Parathyroid adenoma (tissue), 2 donors: ENCODE measurements at regions not wholly inside any gene's neighbourhood (a gene's known extent, or its start where the extent isn't known, plus 50 kb on each side); places are given as distances from the start of the nearest gene placed in this dataset.

Source experiments
- H2AFZ ChIP-seq: fragments of 300-600 bp; sonication (generic); one replicate; pipeline ENCODE4 v1.7.0; 2017; ENCODE audit warnings: antibody characterized with exemption, mild to moderate bottlenecking
- H3K27ac ChIP-seq: fragments of 300-600 bp; sonication (generic); one replicate; pipeline ENCODE4 v1.7.0; 2017
- H3K27me3 ChIP-seq: fragments of 300-600 bp; sonication (generic); one replicate; pipeline ENCODE4 v1.7.0; 2017; ENCODE audit warnings: low read length; ENCODE audit not compliant: control insufficient read depth, insufficient read depth
- H3K36me3 ChIP-seq: fragments of 300-600 bp; sonication (generic); one replicate; pipeline ENCODE4 v1.7.0; 2017; ENCODE audit warnings: low read length; ENCODE audit not compliant: control insufficient read depth, insufficient read depth
- H3K4me1 ChIP-seq: fragments of 300-600 bp; sonication (generic); one replicate; pipeline ENCODE4 v1.7.0; 2017; ENCODE audit warnings: control low read depth
- H3K4me2 ChIP-seq: fragments of 300-600 bp; sonication (generic); one replicate; pipeline ENCODE4 v1.7.0; 2017; ENCODE audit warnings: low read length
- H3K4me3 ChIP-seq: fragments of 300-600 bp; sonication (generic); one replicate; pipeline ENCODE4 v1.7.0; 2017; ENCODE audit warnings: low read depth, low read length
- H3K79me2 ChIP-seq: fragments of 300-600 bp; sonication (generic); one replicate; pipeline ENCODE4 v1.7.0; 2017; ENCODE audit warnings: control low read depth
- H3K9ac ChIP-seq: fragments of 300-600 bp; sonication (generic); one replicate; pipeline ENCODE4 v1.7.0; 2017; ENCODE audit warnings: mild to moderate bottlenecking
- H3K9me3 ChIP-seq: fragments of 300-600 bp; sonication (generic); one replicate; pipeline ENCODE4 v1.7.0; 2017; ENCODE audit warnings: low read length; ENCODE audit not compliant: control insufficient read depth
- TF ChIP-seq, protein P1 (sequence below): fragments of 300-600 bp; sonication (generic); IDR thresholded peaks from one replicate; pipeline ENCODE4 v1.7.0; 2017; ENCODE audit warnings: antibody characterized with exemption, mild to moderate bottlenecking
- donor health status: primary hyperparathyroidism.

- H2AFZ ChIP-seq, result no peak overlapping the region
- H3K27me3 ChIP-seq, result no peaks in the 10 kb centered on the region
- no peak overlapping the region for H3K4me2 ChIP-seq
- no peaks in the 10 kb centered on the region for H3K4me1 ChIP-seq
- H3K36me3 ChIP-seq, result no peaks in the 10 kb centered on the region
- no peak overlapping the region for H3K27ac ChIP-seq
- no peaks in the 10 kb centered on the region for H3K9me3 ChIP-seq
- no peaks in the 10 kb centered on the region for H3K79me2 ChIP-seq
- H3K9ac ChIP-seq, result no peak overlapping the region
- H3K4me3 ChIP-seq, result no peak overlapping the region
- TF ChIP-seq, protein P1, sequence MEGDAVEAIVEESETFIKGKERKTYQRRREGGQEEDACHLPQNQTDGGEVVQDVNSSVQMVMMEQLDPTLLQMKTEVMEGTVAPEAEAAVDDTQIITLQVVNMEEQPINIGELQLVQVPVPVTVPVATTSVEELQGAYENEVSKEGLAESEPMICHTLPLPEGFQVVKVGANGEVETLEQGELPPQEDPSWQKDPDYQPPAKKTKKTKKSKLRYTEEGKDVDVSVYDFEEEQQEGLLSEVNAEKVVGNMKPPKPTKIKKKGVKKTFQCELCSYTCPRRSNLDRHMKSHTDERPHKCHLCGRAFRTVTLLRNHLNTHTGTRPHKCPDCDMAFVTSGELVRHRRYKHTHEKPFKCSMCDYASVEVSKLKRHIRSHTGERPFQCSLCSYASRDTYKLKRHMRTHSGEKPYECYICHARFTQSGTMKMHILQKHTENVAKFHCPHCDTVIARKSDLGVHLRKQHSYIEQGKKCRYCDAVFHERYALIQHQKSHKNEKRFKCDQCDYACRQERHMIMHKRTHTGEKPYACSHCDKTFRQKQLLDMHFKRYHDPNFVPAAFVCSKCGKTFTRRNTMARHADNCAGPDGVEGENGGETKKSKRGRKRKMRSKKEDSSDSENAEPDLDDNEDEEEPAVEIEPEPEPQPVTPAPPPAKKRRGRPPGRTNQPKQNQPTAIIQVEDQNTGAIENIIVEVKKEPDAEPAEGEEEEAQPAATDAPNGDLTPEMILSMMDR, result no peak
Observed at GRCh38 chr2:198782734-198783133, 675.0 kb downstream of the SATB2 start.

GRCh38 chr2:198776616-198777406 lies 680.9 kb downstream of the SATB2 start:
- Histone ChIP-seq H3K36me3 (no peaks in the 10 kb centered on the region), H3K4me3 (no peak overlapping the region), H3K79me2 (no peaks in the 10 kb centered on the region), H3K27me3 (no peaks in the 10 kb centered on the region), H3K9me3 (no peaks in the 10 kb centered on the region), H3K4me1 (no peaks in the 10 kb centered on the region), H3K27ac (no peak overlapping the region), H3K4me2 (no peak overlapping the region), H3K9ac (no peak overlapping the region), H2AFZ (no peak overlapping the region)
- TF ChIP-seq, protein P1, result no peak

DNA sequence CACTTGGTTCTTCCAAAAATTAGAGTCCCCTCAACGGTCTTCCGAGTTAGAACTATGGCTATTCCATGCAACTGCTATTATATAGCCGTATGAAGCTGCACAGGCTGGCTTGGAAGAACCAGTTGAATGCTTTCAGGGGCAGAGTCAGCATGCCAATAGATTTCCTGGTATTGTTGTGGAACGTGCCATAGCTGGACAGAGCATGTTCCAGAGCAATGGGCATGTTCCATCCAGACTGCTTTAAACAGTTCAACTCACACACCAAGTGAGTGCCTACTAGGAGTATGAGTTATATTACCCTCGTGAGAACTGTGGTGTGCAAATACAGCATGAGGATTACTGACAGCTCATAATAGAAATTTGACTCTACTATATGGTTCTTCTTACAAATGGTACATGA lies 682.0 kb downstream of the SATB2 start:
- Histone ChIP-seq H2AFZ (no peak overlapping the region), H3K4me3 (no peak overlapping the region), H3K27me3 (no peaks in the 10 kb centered on the region), H3K9me3 (no peaks in the 10 kb centered on the region), H3K36me3 (no peaks in the 10 kb centered on the region), H3K9ac (no peak overlapping the region), H3K27ac (no peak overlapping the region), H3K4me2 (no peak overlapping the region), H3K79me2 (no peaks in the 10 kb centered on the region), H3K4me1 (no peaks in the 10 kb centered on the region)
- TF ChIP-seq, protein P1, result no peak

DNA sequence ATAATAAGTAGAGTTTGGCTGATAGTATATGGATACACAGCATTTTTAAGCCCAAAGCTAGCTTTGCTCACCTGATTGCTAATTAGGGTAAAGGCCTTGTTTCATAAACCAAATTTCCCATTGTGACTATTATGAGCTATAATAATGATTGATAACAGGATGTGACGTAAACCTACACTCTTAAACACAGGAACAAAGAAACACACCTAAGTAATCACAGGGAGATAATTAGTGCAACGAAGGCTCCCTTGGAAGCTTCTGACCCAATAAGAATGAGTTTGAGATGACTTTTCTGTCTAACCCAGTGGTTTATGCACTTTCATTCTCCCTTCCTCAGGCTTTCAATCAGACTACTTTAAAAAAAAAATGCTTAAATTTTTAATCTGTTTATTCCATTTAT lies 683.2 kb downstream of the SATB2 start:
- no peaks in the 10 kb centered on the region for H3K9me3 ChIP-seq
- no peaks in the 10 kb centered on the region for H3K27me3 ChIP-seq
- H2AFZ ChIP-seq, result no peak overlapping the region
- no peaks in the 10 kb centered on the region for H3K36me3 ChIP-seq
- no peak overlapping the region for H3K27ac ChIP-seq
- no peak overlapping the region for H3K4me2 ChIP-seq
- H3K4me1 ChIP-seq, result no peaks in the 10 kb centered on the region
- H3K4me3 ChIP-seq, result no peak overlapping the region
- TF ChIP-seq, protein P1, result no peak
- no peak overlapping the region for H3K9ac ChIP-seq
- H3K79me2 ChIP-seq, result no peaks in the 10 kb centered on the region

DNA sequence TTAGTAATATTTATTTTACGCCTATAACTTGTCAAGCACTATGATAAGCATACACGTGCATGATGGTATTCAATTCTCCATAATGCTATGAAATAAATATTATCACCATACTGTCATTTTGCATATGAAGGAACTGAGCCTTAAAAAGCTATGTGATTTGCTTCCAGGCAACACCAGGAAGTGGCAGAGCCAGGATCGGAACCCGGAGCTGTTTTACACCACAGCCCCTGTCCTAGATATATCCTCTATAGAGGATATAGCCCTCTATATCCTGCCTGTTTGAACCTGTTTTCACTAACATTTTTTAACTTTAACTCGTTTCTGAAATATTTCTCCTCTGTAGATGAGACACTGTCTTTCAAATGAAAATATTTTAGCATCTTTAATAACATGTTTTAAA lies 690.0 kb downstream of the SATB2 start:
- no peaks in the 10 kb centered on the region for H3K9me3 ChIP-seq
- H3K27me3 ChIP-seq, result no peaks in the 10 kb centered on the region
- H3K79me2 ChIP-seq, result no peaks in the 10 kb centered on the region
- TF ChIP-seq, protein P1, result no peak
- H3K27ac ChIP-seq, result no peak overlapping the region
- no peaks in the 10 kb centered on the region for H3K36me3 ChIP-seq
- no peaks in the 10 kb centered on the region for H3K4me1 ChIP-seq
- no peak overlapping the region for H3K4me3 ChIP-seq
- no peak overlapping the region for H2AFZ ChIP-seq
- no peak overlapping the region for H3K9ac ChIP-seq
- no peak overlapping the region for H3K4me2 ChIP-seq
